T47D (cell line): ENCODE measurements at regions not wholly inside any gene's neighbourhood (a gene's known extent, or its start where the extent isn't known, plus 50 kb on each side); places are given as distances from the start of the nearest gene placed in this dataset.
"Not testable (repeated sequence)": the region's sequence is repeated elsewhere in the genome, so short reads cannot be mapped to it uniquely, and the experiment has no call there.

Source experiments
- DNase-seq, 2 experiments: peaks; one replicate each; pipeline versions ENCODE4 v3.0.0 to v3.0.0-alpha.2; 2011 to 2012; ENCODE audit warnings: low read depth in 1 of 2, low spot score in 1 of 2
- JUND ChIP-seq: IDR thresholded peaks from 2 replicates; pipeline ENCODE4 v1.6.1; 2012; ENCODE audit warnings: low read depth
- in situ Hi-C: cut with HindIII; loops from 2 replicates; pipeline ENCODE4 v1.10.0; 2016; ENCODE audit warnings: low sequenced_read_pairs, low pct_unique_long_range_greater_than_20kb

GRCh38 chr13:104648291-104648690 lies 1582.1 kb upstream of the SLC10A2 start:
- in situ Hi-C loops = no loop called here
- peak in 1 of 2 experiments; percentile 34 for DNase-seq
- TF ChIP-seq JUND = no peak

- no peak for DNase-seq
- TF ChIP-seq JUND = no peak
- in situ Hi-C loops = no loop called here
These were observed 1579.6 kb upstream of the SLC10A2 start for GRCh38 chr13:104645786-104646185.

GRCh38 chr13:104641309-104641708 lies 1575.1 kb upstream of the SLC10A2 start:
- peak in 1 of 2 experiments; percentile 1 for DNase-seq
- in situ Hi-C loops = no loop called here
- no peak for TF ChIP-seq JUND

GRCh38 chr13:104635879-104636278 lies 1569.7 kb upstream of the SLC10A2 start:
- DNase-seq = no peak
- in situ Hi-C loops = no loop called here
- TF ChIP-seq JUND = no peak

- TF ChIP-seq JUND = no peak
- no peak for DNase-seq
- in situ Hi-C loops = no loop called here
These were observed 1567.8 kb upstream of the SLC10A2 start for GRCh38 chr13:104634016-104634415.

- DNase-seq = no peak
- TF ChIP-seq JUND = no peak
- in situ Hi-C loops = no loop called here
These were observed 1566.5 kb upstream of the SLC10A2 start for GRCh38 chr13:104632736-104633135.

GRCh38 chr13:104625201-104625600 lies 1559.0 kb upstream of the SLC10A2 start:
- TF ChIP-seq JUND = no peak
- in situ Hi-C loops = no loop called here
- no peak for DNase-seq

GRCh38 chr13:104616990-104617389 lies 1550.8 kb upstream of the SLC10A2 start:
- DNase-seq = no peak
- in situ Hi-C loops = no loop called here
- TF ChIP-seq JUND = no peak

- in situ Hi-C loops = no loop called here
- no peak for DNase-seq
- no peak for TF ChIP-seq JUND
These were observed 1548.3 kb upstream of the SLC10A2 start for GRCh38 chr13:104614361-104615145.

- in situ Hi-C loops = no loop called here
- no peak for DNase-seq
- TF ChIP-seq JUND = no peak
These were observed 1542.1 kb upstream of the SLC10A2 start for GRCh38 chr13:104608331-104608730.

GRCh38 chr13:104605435-104605834 lies 1539.2 kb upstream of the SLC10A2 start:
- in situ Hi-C loops = not testable (repeated sequence)

GRCh38 chr13:104597546-104598180 lies 1531.4 kb upstream of the SLC10A2 start:
- no peak for TF ChIP-seq JUND
- in situ Hi-C loops = no loop called here
- DNase-seq = no peak

More at GRCh38 chr13:104605435-104605834, 1539.2 kb upstream of the SLC10A2 start:
- not testable (repeated sequence) for DNase-seq

GRCh38 chr13:104595511-104595910 lies 1529.3 kb upstream of the SLC10A2 start:
- no peak for DNase-seq
- TF ChIP-seq JUND = no peak
- in situ Hi-C loops = no loop called here
